SK-N-SH treated with all-trans-retinoic acid at 6 μM for 48 hours (cell line): ENCODE measurements at regions not wholly inside any gene's neighbourhood (a gene's known extent, or its start where the extent isn't known, plus 50 kb on each side); places are given as distances from the start of the nearest gene placed in this dataset.

Experiments used
- ATAC-seq: fragments of 200-7000 bp; cut with Tn5 transposase; 3 replicates; pipeline ENCODE4 v1.9.1; 2020; ENCODE audit warnings: mild to moderate bottlenecking, moderate library complexity
- ARNTL ChIP-seq: fragments of 450-650 bp; formaldehyde crosslinking; IDR thresholded peaks from 2 replicates; pipeline ENCODE4 v1.5.0; 2020; ENCODE audit warnings: low read depth, mild to moderate bottlenecking, moderate library complexity, borderline replicate concordance
- CREB5 ChIP-seq: fragments of 250-450 bp; sonication (Bioruptor Pico); IDR thresholded peaks from 2 replicates; pipeline ENCODE4 v1.5.1; 2020; ENCODE audit warnings: low read depth, mild to moderate bottlenecking, moderate library complexity
- CSDC2 ChIP-seq: fragments of 250-450 bp; sonication (Bioruptor Pico); IDR thresholded peaks from 2 replicates; pipeline ENCODE4 v1.5.0; 2020; ENCODE audit warnings: mild to moderate bottlenecking, moderate library complexity
- CSRNP3 ChIP-seq: fragments of 250-450 bp; sonication (Bioruptor Pico); IDR thresholded peaks from 2 replicates; pipeline ENCODE4 v1.5.1; 2021; ENCODE audit warnings: mild to moderate bottlenecking, moderate library complexity
- ESRRG ChIP-seq: fragments of 250-450 bp; sonication (Bioruptor Pico); IDR thresholded peaks from 2 replicates; pipeline ENCODE4 v1.6.1; 2021; ENCODE audit warnings: mild to moderate bottlenecking
- GLIS3 ChIP-seq: fragments of 250-450 bp; sonication (Bioruptor Pico); IDR thresholded peaks from 2 replicates; pipeline ENCODE4 v1.5.0; 2020; ENCODE audit warnings: mild to moderate bottlenecking, moderate library complexity
- PATZ1 ChIP-seq: fragments of 250-450 bp; sonication (Bioruptor Pico); IDR thresholded peaks from 2 replicates; pipeline ENCODE4 v1.8.0; 2020; ENCODE audit warnings: mild to moderate bottlenecking, moderate library complexity, borderline replicate concordance
- PPARA ChIP-seq: fragments of 250-450 bp; sonication (Bioruptor Pico); IDR thresholded peaks from 2 replicates; pipeline ENCODE4 v1.5.0; 2020; ENCODE audit warnings: mild to moderate bottlenecking, borderline replicate concordance
- SNAI2 ChIP-seq: fragments of 250-450 bp; sonication (Bioruptor Pico); IDR thresholded peaks from 2 replicates; pipeline ENCODE4 v1.5.0; 2020; ENCODE audit warnings: mild to moderate bottlenecking, moderate library complexity
- TOX ChIP-seq: fragments of 250-450 bp; sonication (Bioruptor Pico); IDR thresholded peaks from 2 replicates; pipeline ENCODE4 v1.8.0; 2021; ENCODE audit warnings: mild to moderate bottlenecking, moderate library complexity, borderline replicate concordance
- TSHZ2 ChIP-seq: fragments of 250-450 bp; sonication (Bioruptor Pico); IDR thresholded peaks from 2 replicates; pipeline ENCODE4 v1.5.0; 2020; ENCODE audit warnings: mild to moderate bottlenecking, moderate library complexity
- ZC3H10 ChIP-seq: fragments of 250-450 bp; sonication (Bioruptor Pico); IDR thresholded peaks from 2 replicates; pipeline ENCODE4 v1.5.1; 2021; ENCODE audit warnings: mild to moderate bottlenecking, moderate library complexity
- ZFP30 ChIP-seq: fragments of 450-650 bp; formaldehyde crosslinking; IDR thresholded peaks from 2 replicates; pipeline ENCODE4 v1.5.0; 2022; ENCODE audit warnings: mild to moderate bottlenecking, moderate library complexity
- ZNF565 ChIP-seq: fragments of 450-650 bp; formaldehyde crosslinking; conservative IDR thresholded peaks from 2 replicates; pipeline ENCODE4 v1.5.0; 2020; ENCODE audit warnings: low read depth, mild to moderate bottlenecking, moderate library complexity
- ZNF70 ChIP-seq: fragments of 450-650 bp; formaldehyde crosslinking; IDR thresholded peaks from 2 replicates; pipeline ENCODE4 v1.5.0; 2020; ENCODE audit warnings: mild to moderate bottlenecking, moderate library complexity

- no peak for ATAC-seq
- TF ChIP-seq SNAI2 (CRISPR knock-in tag) (no peak), GLIS3 (no peak)
Observed at GRCh38 chr3:18194431-18194830, 230.7 kb downstream of the SATB1 start.

- TF ChIP-seq ARNTL (CRISPR knock-in tag) (no peak), GLIS3 (no peak), TSHZ2 (CRISPR knock-in tag) (no peak), SNAI2 (CRISPR knock-in tag) (no peak), ZC3H10 (CRISPR knock-in tag) (no peak), TOX (CRISPR knock-in tag) (no peak), CSRNP3 (CRISPR knock-in tag) (no peak)
- no peak for ATAC-seq
Observed at GRCh38 chr3:18190646-18191045, 234.5 kb downstream of the SATB1 start.

- peak; percentile 64 for ATAC-seq
- TF ChIP-seq PATZ1 (CRISPR knock-in tag), result no peak
Observed at GRCh38 chr3:18189282-18190050, 235.7 kb downstream of the SATB1 start.

GRCh38 chr3:18188491-18188890 is 236.6 kb downstream of the SATB1 start:
- no peak for ATAC-seq
- TF ChIP-seq ZNF565 (CRISPR knock-in tag), result no peak
- TF ChIP-seq ZC3H10 (CRISPR knock-in tag), result no peak
- TF ChIP-seq ZFP30, result no peak
- TF ChIP-seq PPARA (CRISPR knock-in tag), result no peak
- no peak for TF ChIP-seq TSHZ2 (CRISPR knock-in tag)
- TF ChIP-seq GLIS3, result no peak

GRCh38 chr3:18185624-18186023 is 239.5 kb downstream of the SATB1 start:
- no peak for ATAC-seq
- TF ChIP-seq ZFP30 (no peak), GLIS3 (no peak), TOX (CRISPR knock-in tag) (no peak), ARNTL (CRISPR knock-in tag) (no peak), ZNF70 (no peak), ESRRG (CRISPR knock-in tag) (no peak), CSDC2 (CRISPR knock-in tag) (no peak), CREB5 (CRISPR knock-in tag) (no peak), ZC3H10 (CRISPR knock-in tag) (no peak), PATZ1 (CRISPR knock-in tag) (no peak), ZNF565 (CRISPR knock-in tag) (no peak), PPARA (CRISPR knock-in tag) (no peak), CSRNP3 (CRISPR knock-in tag) (no peak)
